GM19043 (cell line): ENCODE measurements at regions not wholly inside any gene's neighbourhood (a gene's known extent, or its start where the extent isn't known, plus 50 kb on each side); places are given as distances from the start of the nearest gene placed in this dataset.
A peak's percentile ranks its signal among the peaks of the same experiment; 100 is the strongest.

ENCODE experiments used
- ATAC-seq: cut with Tn5 transposase; IDR thresholded peaks from one replicate; pipeline ENCODE4 v1.9.1; 2021; ENCODE audit warnings: low read depth; ENCODE audit not compliant: unreplicated experiment

GRCh38 chr9:82148901-82149461, 160.4 kb downstream of the SPATA31D1 start:
- no peak for ATAC-seq

GRCh38 chr9:82149501-82149946, 161.0 kb downstream of the SPATA31D1 start:
- no peak for ATAC-seq

- ATAC-seq: no peak
Measured at GRCh38 chr9:82152181-82152580, 163.6 kb downstream of the SPATA31D1 start.

GRCh38 chr9:82153032-82153431, 164.5 kb downstream of the SPATA31D1 start:
- ATAC-seq: no peak

GRCh38 chr9:82154573-82154972, 166.0 kb downstream of the SPATA31D1 start:
- no peak for ATAC-seq

GRCh38 chr9:82161876-82162275, 173.3 kb downstream of the SPATA31D1 start:
- no peak for ATAC-seq

GRCh38 chr9:82164159-82164558, 175.6 kb downstream of the SPATA31D1 start:
- ATAC-seq: no peak

GRCh38 chr9:82167296-82167695, 178.7 kb downstream of the SPATA31D1 start:
- ATAC-seq: no peak

GRCh38 chr9:82168585-82168984, 180.0 kb downstream of the SPATA31D1 start:
- no peak for ATAC-seq

- ATAC-seq: no peak
Measured at GRCh38 chr9:82170866-82171265, 182.3 kb downstream of the SPATA31D1 start.

- no peak for ATAC-seq
Measured at GRCh38 chr9:82171271-82171670, 182.7 kb downstream of the SPATA31D1 start.

GRCh38 chr9:82180711-82181110, 192.1 kb downstream of the SPATA31D1 start:
- no peak for ATAC-seq

GRCh38 chr9:82183181-82183860, 194.7 kb downstream of the SPATA31D1 start:
- ATAC-seq: no peak

- ATAC-seq: peak; percentile 46
Measured at GRCh38 chr9:82184524-82184923, 196.0 kb downstream of the SPATA31D1 start.

- ATAC-seq: no peak
Measured at GRCh38 chr9:82188817-82189216, 200.2 kb downstream of the SPATA31D1 start.

- no peak for ATAC-seq
Measured at GRCh38 chr9:82191082-82191770, 202.7 kb downstream of the SPATA31D1 start.

- no peak for ATAC-seq
Measured at GRCh38 chr9:82192211-82192610, 203.6 kb downstream of the SPATA31D1 start.

GRCh38 chr9:82196622-82197441, 208.3 kb downstream of the SPATA31D1 start:
- ATAC-seq: no peak

GRCh38 chr9:82201196-82201595, 212.6 kb downstream of the SPATA31D1 start:
- no peak for ATAC-seq

- no peak for ATAC-seq
Measured at GRCh38 chr9:82202808-82203207, 214.2 kb downstream of the SPATA31D1 start.

- ATAC-seq: no peak
Measured at GRCh38 chr9:82206490-82206889, 217.9 kb downstream of the SPATA31D1 start.
